GM19438 (cell line): ENCODE measurements at regions not wholly inside any gene's neighbourhood (a gene's known extent, or its start where the extent isn't known, plus 50 kb on each side); places are given as distances from the start of the nearest gene placed in this dataset.

Source experiments
- ATAC-seq: cut with Tn5 transposase; IDR thresholded peaks from one replicate; pipeline ENCODE4 v1.9.1; 2021; ENCODE audit warnings: low read depth; ENCODE audit not compliant: unreplicated experiment

DNA sequence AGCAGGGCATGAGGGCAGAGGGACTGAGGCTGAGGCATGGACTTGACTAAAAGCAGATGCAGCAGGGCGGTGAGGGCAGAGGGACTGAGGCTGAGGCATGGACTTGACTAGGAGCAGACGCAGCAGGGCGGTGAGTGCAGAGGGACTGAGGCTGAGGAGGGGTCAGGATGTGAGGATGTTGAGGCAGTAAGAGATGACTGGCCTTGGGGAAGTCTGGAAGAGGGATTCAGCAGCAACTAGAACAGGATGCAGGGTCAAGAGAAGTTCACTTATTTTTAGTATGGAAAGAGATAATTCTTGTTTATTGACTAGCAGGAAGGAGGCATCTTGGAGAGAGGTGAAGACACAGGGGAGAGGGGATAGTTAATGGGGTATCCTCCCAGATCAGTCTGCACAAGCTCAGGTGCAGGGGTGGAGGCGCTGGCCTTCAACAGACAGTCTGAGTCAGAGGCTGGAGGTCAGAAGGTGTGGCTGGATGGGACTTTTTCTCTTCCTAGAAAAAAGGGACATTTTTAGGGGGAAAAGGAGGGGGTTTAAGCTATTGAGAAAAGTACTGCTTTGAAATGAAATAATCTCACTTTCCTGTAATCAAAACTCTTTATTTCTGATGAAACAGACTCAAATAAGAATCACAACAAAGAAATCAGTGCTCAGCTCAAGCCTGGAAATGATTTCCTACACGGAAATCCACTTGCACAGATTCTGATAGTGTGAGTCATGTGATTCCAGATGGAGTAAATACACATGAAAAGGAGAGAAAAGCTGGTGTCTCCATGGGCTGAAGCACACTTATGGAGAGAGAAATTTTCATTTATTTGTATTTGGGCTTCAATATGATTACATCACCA is 130.9 kb downstream of the PALM2AKAP2 start:
- no peak for ATAC-seq

DNA sequence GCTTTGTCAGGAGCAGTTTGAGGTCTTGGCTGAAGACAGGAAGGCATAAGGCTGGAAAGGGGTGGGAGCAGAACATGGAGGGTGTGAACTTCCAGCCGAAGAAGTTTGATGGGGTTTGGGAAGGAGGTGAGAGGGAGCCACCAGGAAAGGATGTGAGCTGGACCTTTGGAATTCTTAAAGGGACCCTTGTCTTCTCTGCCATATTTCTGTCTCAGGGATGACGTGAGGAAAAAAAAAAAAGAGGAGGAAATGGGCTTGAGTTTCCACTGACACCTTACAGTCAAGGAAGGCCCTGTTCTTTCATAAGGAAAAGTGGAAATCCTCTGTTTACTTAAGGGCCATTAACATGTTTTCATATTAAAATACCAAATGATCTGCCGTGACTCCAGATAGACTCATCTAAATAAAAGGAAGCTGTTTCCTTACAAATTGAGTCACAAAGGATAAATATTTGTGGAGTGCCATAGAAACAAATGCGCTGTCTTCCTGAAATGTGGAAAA is 132.1 kb downstream of the PALM2AKAP2 start:
- ATAC-seq, result no peak

DNA sequence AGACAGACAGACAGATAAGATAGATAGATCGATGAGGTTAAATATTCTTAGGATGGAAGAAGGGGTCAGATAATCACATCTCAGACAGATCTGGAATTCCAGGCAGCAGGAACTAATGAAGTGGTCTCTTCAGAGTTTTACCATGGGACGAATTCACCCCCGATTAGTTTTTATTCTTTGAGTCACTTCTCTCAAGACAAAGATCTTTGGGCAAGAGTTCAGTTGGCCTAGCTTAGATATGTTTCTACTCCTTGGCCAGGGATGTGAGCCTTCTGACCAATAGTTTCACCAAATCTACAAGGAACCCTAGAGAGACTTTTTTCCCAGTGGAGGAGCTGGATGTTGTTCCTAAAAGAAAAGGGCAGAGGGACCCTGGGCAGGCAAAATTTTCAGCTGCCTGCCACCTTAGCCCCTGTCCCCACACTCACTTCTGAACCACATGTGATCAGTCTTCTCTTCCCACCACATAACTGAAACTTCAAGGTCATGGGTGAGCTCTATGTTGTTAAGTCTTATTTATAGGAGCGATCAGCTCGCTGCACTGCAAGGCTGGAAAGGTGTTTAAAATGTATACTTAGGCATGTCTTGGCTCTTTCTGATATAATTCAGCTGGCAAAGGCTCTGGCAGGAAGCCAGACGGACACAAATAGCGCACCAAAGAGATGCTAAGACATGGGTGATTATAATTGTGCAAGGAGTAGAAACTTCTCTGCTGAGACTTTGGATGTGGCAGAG is 132.9 kb downstream of the PALM2AKAP2 start:
- no peak for ATAC-seq

DNA sequence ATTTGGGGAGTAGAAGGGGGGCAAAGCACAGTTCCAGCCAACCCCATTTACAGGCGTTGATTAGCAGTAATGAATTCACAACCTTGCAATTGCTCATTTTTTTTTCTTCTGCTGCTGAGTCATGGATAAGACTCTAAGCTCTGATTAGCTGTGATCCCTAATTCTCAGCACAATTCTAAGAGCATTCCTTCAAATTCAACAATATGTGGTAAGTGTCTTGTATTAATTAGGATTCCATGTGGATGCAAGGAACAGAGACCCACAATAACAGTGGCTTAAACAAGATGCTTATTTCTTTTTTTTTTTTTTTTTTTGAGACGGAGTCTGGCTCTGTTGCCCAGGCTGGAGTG is 133.4 kb downstream of the PALM2AKAP2 start:
- ATAC-seq, result no peak

DNA sequence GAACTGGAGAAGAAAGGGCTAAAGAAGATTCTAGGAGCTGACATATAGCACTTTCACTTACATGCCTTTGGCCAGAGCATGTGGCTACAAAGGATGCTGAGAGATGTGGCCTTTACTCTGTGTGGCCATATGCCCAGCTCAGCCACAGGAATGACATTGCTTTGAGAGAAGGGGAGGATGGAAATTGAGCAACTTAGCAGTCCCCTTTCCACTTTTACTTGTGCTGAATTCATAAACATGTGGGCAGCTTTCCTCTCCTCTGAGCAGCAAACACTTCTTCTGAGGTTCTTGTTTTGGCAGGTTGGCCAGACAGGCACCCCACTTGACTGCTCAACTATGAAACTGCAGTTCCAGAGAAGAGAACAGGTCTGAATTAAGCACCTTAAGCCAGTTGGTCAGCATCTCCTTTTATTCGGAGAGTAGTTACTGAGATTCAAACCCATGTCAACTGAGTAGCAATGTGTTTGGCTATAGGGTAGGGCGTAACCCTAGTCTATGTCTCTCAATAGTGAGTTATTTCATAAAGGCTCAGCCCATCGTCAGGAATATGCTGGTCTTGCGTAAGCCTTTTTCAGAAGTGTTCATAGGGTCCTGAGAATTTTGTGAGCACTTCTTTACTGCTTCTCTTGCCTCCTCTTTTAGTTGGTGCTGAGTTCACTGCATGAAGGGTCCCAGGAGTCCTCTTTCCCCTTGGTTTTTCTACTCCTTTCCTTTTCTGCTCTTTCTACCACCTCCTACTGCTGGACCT is 134.5 kb downstream of the PALM2AKAP2 start:
- ATAC-seq, result peak; percentile 51

DNA sequence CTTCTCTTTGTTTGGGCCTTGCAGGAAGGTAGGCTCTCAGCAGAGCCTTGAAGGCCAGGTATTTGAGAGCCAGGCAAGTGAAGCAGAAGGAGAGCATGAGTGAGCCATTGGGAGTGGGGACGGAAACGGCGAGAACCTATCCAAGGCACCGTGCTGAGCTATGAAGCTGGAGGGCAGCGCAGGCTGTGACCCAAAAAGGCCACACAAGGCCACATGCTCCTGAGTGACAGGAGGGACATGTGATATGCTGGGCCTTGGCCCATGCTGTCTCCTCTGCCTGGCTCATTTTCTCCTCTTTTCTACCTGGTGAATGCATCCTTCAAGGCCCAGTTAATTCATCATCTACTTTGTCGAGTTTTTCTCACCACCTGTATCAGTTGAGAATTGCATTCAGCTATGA is 136.3 kb downstream of the PALM2AKAP2 start:
- no peak for ATAC-seq

DNA sequence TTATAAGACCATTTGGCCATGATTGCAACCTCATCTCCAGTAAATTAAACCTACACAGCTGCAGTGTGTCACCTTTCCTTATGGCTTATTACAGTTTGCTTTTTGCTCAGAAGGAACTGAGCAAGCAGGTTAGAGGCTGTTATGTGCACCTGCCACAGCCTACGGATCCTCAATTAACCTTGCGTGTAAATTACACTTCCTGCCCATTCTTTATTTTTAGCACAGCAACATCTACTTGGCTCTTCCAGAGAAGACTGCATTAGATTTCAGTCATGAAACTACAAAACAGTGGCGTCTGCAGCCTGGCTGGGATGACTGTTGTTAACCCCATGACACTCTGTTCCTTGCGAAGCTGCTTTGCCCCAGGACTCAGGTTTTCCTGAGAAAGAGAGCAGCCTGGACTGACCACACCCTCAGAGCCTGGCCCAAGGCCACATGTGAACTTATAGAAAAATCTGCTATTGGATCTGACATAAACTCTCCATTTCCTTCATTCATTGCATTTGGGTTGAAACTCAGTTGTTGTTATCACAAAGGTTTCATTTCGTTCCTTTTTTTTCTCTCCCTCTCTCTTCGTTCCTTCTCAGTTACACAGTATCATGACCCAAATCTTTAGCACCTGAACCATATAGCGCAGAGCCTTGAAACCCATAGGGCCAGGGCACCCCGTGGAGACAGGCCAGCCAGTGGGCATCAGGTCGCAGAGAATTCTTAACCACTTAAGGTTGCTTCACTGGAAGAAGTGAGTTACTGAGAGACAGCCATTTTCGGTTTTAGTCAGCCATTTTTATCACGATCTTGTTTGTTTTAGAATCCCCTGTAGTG is 138.6 kb downstream of the PALM2AKAP2 start:
- peak; percentile 58 for ATAC-seq

DNA sequence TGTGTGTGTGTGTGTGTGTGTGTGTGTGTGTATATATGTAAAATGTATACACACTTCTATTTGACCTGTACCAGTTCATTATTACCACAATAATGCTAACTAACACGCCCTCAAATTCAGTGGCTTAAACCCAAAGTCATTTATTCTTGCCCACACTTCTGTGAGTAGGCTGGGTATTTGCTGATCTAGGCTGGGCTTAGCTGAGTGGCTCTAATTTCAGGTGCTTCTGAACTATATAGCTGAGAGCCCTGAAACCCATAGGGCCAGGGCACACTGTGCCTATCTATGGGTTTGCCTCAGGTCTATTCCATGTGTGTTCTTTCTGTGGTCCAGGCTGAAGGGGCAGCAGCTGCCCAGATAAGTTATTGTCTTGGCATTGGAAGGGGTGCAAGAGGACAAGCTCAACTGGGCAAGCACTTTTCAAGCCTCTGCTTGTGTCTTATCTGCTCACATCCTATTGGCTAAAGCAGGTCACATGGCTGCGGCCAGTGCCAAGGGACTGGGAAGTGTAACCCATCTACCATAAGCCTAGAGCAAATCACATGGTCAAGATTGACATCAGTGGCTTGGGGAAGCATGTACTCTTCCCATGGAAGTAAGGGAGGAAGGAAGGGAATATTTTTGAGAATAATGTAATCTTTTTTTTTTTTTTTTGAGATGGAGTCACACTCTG is 139.9 kb downstream of the PALM2AKAP2 start:
- ATAC-seq, result no peak

DNA sequence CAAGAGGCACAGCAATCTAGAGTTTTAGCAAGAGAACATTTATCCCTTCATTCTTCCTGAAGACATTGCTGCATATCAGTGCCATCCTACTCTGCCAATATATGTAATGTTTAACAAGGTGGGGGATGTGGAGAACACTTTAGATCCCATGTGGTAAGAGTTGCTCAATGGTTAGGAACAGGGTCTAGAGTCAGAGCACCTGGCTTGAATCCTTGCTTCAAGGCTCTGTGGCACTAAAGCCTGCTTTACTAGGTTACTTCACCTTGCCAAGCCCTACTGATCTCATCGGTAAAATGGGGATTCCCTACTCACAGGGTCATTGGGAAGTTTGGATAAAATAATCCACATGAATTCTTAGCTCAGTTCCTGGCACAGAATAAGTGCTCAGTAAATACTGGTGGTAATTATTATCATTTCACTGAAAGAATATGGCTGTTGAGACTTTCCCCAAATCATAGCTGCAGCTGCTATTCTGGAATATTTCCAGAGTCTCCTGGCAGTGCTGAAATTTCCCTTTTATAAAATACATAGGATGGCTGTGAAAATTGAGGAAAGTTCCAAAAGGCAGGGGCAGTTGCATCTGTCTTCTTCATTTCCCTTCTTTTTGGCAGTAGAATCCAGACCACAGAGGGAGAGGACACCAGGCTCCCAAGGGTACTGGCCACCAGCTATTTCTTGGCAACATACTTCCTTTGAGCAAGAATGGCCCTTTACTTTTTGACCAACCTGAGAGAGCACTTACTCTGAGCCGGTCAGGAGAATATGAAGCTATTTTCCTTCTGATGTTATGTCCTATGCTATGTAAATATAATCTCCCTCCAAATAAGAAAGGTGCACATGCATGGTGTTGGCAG is 142.8 kb downstream of the PALM2AKAP2 start:
- ATAC-seq, result no peak

DNA sequence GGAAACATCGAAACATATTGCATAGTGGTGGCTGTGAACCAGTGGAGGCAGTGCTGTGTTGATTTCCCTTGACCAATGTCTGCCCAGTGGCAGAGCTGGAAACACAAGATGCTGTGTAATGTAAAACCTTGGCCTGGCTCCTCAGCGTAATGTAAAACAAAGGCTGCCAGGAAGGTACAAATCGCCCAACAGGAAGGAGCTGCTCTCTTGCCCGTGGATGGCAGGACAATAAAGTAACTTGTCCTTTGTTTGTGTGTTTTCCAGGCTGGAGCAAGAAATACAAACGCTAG is 143.4 kb downstream of the PALM2AKAP2 start:
- no peak for ATAC-seq

DNA sequence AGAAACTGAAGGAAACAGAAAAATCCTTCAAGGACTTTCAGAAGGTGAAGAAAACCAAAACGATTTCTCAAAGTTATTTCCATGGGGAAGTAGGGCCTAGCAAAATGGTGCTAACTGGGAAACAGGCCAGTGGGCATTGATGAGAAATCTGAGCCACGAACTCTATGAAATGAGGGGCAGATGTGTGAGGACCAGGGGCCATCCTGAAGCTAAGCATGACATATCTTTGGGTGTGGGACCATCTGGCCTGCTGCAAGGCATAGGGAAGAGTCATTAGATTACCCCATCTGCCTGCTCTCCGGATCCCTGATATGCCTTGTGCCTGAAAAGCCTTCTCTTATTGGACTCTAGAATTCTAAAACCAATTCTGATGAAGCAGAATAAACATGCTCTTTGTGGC is 143.8 kb downstream of the PALM2AKAP2 start:
- no peak for ATAC-seq

DNA sequence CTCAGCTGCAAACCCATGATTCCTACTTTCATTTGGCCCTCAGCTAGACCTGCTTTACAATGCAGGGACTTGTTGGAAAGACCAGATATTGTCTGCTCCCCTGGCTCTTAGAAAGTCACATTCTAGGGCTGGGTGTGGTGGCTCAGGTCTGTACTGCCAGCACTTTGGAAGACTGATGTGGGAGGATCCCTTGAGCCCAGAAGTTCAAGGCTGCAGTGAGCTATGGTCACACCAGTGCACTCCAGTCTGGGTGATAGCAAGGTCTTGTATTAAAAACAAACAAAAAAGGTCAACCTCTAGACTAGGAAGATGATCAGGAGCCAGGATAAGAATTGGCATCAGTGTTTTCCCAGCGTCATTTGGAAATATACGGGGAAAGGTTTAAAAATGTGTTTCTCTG is 145.8 kb downstream of the PALM2AKAP2 start:
- ATAC-seq, result no peak

DNA sequence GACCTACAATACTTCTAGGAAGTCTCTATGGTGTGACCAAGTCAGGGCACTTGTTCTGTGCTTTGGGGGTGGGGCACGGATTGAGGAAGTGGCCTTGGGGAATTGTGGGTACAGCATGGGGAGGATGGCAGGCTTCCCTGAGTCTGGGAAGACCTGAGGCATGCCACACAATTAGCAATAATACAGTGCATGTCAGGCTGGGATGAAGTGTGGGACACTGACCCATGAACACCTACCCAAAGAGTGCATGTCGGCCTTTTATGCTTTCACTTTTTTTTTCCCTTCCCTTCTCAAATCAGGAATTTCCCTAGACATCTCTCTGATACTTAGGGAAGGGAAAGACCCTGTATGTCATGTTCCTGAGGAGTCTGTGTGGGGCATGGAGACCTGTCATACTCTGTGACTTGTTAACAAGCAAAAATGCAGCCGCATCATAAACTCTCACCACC is 146.4 kb downstream of the PALM2AKAP2 start:
- no peak for ATAC-seq

DNA sequence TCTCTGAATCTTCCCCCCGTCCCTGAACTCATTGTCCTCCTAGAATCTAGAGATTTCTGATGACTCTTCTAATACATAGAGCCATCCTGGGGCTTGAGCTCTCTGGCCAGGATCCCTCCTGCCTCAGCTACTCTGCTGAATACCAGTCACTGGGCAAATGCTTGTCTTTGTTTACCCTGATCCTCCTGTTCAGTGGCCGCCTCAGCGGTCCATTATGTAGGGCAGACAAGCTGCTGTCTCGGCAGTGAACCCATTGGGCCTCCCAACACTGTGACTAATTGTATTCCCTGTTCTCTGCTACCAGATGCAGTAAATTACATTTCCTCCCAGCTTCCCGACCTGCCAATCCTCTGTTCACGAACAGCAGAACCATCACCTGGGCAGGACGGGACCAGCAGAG is 151.6 kb downstream of the PALM2AKAP2 start:
- no peak for ATAC-seq

DNA sequence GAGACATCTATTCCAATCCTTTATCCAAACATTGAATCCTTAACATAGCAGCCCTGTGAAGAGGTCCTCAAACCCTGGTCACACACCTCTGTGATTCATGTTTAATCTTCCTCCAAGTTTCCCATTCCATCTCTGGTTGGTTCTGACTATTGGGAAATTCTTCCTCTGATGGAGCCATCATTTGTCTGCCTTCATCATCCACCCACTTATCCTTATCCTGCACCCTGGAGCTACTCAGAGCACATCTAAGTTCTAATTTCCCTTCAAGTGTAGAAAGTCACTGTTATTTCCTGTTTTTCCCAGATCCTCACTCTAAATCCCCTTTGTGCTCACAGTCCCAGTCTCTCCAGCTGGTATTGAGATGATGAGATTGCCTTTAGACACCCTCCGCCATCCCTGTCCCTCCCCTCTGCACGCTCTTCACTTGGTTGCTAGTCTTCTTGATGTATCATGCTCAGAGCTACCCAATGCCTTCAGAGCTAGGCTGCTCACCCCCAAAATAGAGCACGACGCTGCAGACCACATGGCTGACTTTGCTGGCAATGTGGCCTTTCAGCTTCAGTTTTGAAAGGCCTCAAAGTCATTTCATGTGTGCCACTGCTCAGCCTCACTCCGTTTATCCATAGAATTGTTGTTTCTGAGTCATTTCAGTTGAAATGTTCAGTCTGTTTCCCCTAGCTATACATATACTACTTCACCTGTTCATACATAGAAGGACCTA is 154.3 kb downstream of the PALM2AKAP2 start:
- peak; percentile 64 for ATAC-seq

DNA sequence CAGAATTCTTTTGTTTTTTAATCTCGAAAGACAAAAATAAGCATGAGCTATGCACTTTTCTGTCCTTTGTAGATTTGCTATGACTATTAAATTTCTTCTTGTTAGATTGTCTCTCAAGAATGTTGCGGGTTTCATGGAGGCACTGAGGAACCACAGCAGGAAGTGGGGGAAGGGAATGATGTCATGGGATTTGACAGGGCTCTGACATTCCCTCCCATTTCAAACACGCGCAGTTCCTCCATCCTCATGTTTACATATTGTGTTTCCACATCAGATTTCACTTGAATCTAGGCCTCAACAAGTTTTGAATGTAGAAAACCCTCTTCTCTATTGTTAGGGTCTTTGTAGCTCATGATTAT is 154.8 kb downstream of the PALM2AKAP2 start:
- ATAC-seq, result peak; percentile 15

DNA sequence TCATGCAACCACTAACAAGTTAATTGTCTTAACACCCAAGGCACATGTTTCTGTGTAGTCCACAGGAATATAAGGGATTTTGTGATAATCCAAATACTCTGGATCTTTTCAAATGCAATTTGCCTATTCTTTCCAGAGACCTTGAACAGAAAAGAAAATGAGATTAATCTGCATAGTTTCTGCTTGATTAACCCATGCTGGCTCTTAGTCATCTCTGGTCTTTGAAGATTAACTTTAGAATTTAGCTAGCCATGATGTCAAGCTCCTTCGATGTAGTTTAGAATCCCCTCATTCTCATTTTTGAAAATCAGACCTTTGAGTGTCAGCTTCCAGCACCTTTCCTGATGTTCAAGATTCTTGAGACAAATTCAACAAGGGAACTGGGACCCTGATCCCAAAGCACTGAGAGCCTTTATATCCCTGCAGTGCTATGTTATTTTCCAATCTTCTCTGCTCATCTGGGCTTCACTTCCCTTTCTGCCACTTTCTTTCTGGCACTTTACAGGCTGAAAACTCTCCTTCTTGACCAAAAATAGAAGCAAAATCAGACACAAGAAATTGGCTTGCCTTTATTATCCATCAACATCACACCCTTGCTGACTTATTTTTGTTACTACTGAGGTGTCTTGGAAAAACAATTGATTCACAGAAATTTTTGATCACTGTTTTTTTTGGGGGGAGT is 155.5 kb downstream of the PALM2AKAP2 start:
- ATAC-seq, result no peak
